Ishikawa (cell line): ENCODE measurements at regions not wholly inside any gene's neighbourhood (a gene's known extent, or its start where the extent isn't known, plus 50 kb on each side); places are given as distances from the start of the nearest gene placed in this dataset.

Experiments
- EP300 ChIP-seq: IDR thresholded peaks from 2 replicates; pipeline ENCODE4 v1.6.1; 2012; ENCODE audit warnings: borderline replicate concordance
- RAD21 ChIP-seq: IDR thresholded peaks from 2 replicates; pipeline ENCODE4 v1.6.1; 2012; ENCODE audit warnings: low read depth
- TAF1 ChIP-seq: IDR thresholded peaks from 2 replicates; pipeline ENCODE4 v1.6.1; 2012; ENCODE audit warnings: low read depth, mild to moderate bottlenecking
- TF ChIP-seq, protein P1 (sequence below): IDR thresholded peaks from 2 replicates; pipeline ENCODE4 v1.6.1; 2012; ENCODE audit warnings: low read depth, mild to moderate bottlenecking
- TF ChIP-seq, protein P2 (sequence below): IDR thresholded peaks from 2 replicates; pipeline ENCODE4 v1.6.1; 2012

DNA sequence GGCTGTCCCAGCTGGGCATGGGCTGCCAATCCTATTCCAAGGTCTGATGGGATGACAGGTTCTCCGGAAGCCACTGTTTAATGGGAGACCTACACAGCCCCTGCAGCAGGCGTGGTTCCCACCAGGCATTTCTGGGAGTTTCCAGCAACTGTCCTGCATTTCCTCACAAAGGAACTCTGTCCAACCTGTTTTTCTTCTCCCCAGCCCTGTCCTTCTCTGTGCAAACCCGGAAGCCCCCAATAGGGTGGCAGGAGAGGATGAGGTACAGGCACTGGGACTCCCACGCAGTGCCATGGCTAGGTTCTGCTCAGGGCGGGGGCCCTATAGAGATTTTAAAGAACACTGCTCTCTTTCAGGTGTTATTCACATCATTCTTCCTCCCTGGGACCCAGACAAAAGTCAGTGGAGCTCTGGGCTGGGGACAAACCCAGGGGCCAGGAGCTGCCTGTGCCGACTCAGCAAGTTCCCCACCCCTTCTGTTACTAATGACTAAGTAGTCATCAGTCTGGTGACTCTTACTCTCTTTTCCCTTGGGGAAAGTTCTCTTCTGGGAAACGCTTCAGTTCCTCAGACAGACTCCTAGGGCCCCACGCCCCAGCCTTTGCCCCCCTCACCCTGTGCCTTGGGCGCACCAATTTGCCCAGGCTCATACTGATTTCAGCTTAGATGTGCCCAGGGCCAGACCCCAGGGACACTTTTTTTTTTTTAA is 97.7 kb downstream of the CD47 start:
- TF ChIP-seq TAF1: no peak
- TF ChIP-seq, protein P1, sequence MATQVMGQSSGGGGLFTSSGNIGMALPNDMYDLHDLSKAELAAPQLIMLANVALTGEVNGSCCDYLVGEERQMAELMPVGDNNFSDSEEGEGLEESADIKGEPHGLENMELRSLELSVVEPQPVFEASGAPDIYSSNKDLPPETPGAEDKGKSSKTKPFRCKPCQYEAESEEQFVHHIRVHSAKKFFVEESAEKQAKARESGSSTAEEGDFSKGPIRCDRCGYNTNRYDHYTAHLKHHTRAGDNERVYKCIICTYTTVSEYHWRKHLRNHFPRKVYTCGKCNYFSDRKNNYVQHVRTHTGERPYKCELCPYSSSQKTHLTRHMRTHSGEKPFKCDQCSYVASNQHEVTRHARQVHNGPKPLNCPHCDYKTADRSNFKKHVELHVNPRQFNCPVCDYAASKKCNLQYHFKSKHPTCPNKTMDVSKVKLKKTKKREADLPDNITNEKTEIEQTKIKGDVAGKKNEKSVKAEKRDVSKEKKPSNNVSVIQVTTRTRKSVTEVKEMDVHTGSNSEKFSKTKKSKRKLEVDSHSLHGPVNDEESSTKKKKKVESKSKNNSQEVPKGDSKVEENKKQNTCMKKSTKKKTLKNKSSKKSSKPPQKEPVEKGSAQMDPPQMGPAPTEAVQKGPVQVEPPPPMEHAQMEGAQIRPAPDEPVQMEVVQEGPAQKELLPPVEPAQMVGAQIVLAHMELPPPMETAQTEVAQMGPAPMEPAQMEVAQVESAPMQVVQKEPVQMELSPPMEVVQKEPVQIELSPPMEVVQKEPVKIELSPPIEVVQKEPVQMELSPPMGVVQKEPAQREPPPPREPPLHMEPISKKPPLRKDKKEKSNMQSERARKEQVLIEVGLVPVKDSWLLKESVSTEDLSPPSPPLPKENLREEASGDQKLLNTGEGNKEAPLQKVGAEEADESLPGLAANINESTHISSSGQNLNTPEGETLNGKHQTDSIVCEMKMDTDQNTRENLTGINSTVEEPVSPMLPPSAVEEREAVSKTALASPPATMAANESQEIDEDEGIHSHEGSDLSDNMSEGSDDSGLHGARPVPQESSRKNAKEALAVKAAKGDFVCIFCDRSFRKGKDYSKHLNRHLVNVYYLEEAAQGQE: no peak
- TF ChIP-seq, protein P2, sequence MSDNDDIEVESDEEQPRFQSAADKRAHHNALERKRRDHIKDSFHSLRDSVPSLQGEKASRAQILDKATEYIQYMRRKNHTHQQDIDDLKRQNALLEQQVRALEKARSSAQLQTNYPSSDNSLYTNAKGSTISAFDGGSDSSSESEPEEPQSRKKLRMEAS: no peak
- TF ChIP-seq RAD21: no peak
- TF ChIP-seq EP300: no peak
